GM12891 (cell line): ENCODE measurements at regions not wholly inside any gene's neighbourhood (a gene's known extent, or its start where the extent isn't known, plus 50 kb on each side); places are given as distances from the start of the nearest gene placed in this dataset.
"Not testable (repeated sequence)": the region's sequence is repeated elsewhere in the genome, so short reads cannot be mapped to it uniquely, and the experiment has no call there.

Source experiments
- DNase-seq: peaks from one replicate; pipeline ENCODE4 v3.0.0; 2011; ENCODE audit warnings: low spot score; ENCODE audit not compliant: insufficient read length
- FAIRE-seq: peaks from 2 replicates; lab custom pipeline; 2011; peaks lifted over from hg19 to GRCh38; lab: Jason Lieb, UNC
- PAX5 ChIP-seq: IDR thresholded peaks from 2 replicates; pipeline ENCODE4 v1.6.1; 2011; ENCODE audit warnings: low read length, moderate library complexity, mild to moderate bottlenecking; ENCODE audit not compliant: insufficient read depth, severe bottlenecking
- POLR2A ChIP-seq: IDR thresholded peaks from 2 replicates; pipeline ENCODE4 v1.6.1; 2011; ENCODE audit warnings: low read depth, low read length, control low read depth
- POLR2AphosphoS5 ChIP-seq: IDR thresholded peaks from 2 replicates; pipeline ENCODE4 v1.6.1; 2011; ENCODE audit warnings: low read depth, low read length, control low read depth
- POU2F2 ChIP-seq: IDR thresholded peaks from 2 replicates; pipeline ENCODE4 v1.6.1; 2011; ENCODE audit warnings: low read depth, mild to moderate bottlenecking, control low read depth, low read length, moderate library complexity
- SPI1 ChIP-seq: IDR thresholded peaks from 2 replicates; pipeline ENCODE4 v1.6.1; 2011; ENCODE audit warnings: low read depth, low read length, control low read depth
- TAF1 ChIP-seq: IDR thresholded peaks from 2 replicates; pipeline ENCODE4 v1.6.1; 2011; ENCODE audit warnings: low read depth, low read length, control low read depth

DNA sequence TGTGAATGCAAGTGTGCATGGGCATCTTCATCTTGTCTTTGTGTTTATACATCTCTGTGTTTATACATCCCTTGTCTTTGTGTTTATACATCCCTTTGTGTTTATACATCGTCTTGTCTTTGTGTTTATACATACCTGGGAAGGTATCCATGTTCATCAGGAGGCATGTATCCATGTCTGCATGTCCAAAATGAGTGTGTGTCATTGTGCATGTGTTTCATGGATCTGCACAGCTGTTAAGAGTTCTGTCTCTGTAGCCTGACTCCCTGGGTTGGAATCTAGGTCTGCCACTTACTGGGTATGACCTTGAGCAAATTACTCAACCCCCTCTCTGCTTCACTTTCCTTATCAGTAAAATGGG, 50.1 kb upstream of the SIRPA start:
- no peak for FAIRE-seq
- TF ChIP-seq PAX5 (no peak), TAF1 (no peak), POLR2A (no peak), POLR2AphosphoS5 (no peak), POU2F2 (no peak), SPI1 (no peak)
- DNase-seq = no peak

DNA sequence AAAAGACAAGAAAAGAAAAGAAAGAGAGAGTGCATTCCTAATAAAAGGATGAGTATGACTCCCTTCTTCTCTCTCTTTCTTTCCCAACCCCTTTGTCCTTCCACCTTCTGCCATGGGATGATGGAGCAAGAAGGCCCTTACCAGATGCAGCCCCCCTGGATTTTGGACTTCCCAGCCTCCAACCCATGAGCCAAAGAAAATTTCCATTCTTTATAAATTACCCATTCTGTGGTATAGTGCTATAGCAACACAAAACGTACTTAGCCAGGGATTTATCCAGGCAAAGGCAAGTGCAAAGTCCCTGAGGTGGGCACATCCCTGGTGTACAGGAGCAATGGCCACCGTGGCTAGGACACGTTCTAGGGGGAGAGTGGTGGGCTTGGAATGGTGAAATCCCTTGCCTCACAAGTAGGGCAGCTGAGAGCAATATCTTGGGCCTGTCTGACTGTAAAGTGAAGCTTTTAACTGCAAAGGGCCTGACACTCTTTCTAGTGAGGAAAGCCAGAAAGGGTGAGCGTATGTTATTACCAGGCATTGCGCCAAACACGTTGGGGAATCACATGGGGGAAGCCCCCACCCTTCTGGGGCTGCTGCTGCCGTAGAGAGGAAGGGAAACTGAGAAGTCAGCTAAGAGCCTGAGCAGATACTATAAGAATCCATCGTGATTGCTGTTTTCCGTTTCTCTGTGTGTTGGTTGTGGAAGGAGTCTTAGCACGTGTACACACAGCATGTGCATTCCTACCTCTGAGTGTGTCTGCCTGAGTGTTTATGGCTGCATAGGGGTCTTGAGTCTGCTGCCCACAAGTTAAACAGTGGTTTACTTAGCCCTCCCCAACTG, 50.7 kb upstream of the SIRPA start:
- peak; percentile 92 for TF ChIP-seq SPI1
- no peak for TF ChIP-seq POU2F2
- FAIRE-seq = peak; percentile 92
- peak; percentile 66 for DNase-seq

DNA sequence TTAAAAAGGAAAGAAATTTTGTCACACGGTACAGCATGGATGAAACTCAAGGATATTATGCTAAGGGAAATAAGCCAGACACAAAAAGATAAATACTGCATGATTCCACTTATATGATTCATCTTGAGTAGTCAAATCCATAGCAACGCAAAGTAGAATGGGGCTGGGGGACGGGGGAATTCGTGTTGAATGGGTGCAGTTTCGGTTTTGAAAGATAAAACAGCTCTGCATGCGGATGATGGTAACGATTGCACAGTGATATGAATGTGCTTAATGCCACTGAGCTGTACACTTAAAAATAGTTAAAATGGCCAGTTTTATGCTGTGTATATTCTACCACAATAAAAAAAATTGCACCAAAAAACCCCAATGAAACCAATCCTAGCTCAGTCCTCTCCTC, 52.9 kb upstream of the SIRPA start:
- no peak for DNase-seq

DNA sequence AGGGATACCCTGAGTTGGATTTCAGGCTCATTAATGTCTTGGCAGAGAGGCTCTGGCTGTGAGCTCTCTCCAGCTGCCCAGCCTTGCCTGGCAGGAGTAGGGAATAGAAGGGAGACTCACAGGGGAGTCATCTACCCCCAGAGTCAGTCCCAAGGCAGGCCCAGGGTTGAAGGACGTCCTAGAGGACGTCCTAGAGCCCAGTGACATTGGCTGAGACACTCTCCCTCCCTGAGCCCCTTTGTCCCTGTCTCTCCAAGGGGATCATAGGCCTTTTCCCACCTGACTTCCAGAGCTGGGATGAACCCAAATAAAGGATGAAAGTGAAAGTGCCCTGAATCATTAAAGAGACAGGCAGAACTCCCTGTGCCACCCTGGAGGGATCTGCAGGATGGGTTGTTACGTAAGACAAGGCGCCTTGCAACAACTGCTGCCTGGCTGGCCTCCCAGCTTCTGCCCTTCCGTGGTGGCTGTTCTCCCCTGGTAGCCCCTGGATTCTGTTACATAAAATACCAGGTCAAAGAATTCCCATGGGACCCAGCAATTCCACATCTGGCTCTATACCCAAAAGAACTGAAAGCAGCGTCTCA, 53.6 kb upstream of the SIRPA start:
- FAIRE-seq (no peak), DNase-seq (no peak)
- TF ChIP-seq POLR2AphosphoS5 (no peak), PAX5 (no peak), POU2F2 (no peak), TAF1 (no peak), SPI1 (no peak), POLR2A (no peak)

More for the DNA sequence above, 52.9 kb upstream of the SIRPA start:
- no peak for FAIRE-seq
- TF ChIP-seq POLR2A (no peak), POU2F2 (no peak)

DNA sequence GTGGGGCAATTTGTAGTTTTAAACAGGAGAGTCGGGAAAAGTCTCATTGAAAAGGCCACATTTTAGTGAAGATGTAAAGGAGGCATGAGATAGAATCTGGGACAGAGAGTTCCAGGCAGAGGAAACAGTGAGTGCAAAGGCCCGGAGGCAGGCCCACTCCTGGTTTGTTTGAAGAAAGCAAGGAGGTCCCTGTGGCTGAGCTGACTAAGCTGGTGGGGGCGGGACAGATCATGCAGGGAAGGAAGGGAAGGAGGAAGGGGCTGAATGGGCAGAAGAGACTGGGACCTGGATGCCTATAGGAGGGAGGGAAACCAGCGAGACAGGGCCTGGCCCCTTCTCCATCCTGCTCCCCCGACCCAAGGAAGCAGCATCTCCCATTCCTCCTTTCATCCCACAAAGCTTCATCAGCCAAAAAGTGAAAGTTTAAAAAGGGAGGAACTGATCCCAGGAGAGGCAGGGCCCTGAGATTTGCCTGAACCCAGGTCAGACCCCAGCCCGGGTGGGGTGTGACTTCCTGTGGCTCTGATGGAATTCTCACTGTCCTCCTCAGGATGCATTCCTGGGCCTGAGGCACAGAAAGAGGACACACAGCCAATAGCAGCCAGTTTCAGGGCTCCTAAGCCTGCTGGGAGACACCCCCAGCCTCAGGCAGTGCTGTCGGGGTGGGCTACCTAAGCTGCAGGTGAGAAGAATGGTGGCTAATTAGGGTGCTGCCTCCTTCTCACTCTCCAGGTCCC, 54.2 kb upstream of the SIRPA start:
- DNase-seq (no peak), FAIRE-seq (no peak)
- no peak for TF ChIP-seq POLR2AphosphoS5
- no peak for TF ChIP-seq SPI1

DNA sequence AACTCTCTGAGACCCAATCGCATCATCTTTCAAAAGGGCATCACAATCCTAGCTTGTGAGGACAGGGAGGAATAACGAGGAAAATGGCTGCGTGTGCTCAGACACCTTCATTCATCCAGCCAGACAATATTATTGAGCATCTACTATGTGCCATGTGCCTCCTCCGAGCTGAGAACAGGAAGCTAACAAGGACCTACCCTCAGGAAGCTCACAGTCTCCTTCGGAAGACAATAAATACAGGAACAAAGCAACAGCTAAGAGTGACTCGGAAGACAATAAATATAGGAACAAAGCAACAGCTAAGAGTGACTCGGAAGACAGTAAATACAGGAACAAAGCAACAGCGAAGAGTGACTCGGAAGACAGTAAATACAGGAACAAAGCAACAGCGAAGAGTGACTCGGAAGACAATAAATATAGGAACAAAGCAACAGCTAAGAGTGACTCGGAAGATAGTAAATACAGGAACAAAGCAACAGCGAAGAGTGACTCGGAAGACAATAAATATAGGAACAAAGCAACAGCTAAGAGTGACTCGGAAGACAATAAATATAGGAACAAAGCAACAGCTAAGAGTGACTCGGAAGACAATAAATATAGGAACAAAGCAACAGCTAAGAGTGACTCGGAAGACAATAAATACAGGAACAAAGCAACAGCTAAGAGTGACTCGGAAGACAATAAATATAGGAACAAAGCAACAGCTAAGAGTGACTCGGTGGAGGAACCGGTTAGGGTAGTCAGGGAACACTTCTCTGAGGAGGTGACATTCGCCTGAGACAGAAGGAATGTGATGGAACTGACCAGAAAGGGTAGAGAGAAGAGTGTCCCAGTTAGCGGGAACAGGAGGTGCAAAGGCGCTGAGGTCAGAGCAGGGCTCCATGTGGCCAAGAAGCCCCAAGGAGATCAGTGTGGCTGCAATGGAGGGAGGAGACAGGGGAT, 55.6 kb upstream of the SIRPA start:
- not testable (repeated sequence) for DNase-seq, FAIRE-seq

DNA sequence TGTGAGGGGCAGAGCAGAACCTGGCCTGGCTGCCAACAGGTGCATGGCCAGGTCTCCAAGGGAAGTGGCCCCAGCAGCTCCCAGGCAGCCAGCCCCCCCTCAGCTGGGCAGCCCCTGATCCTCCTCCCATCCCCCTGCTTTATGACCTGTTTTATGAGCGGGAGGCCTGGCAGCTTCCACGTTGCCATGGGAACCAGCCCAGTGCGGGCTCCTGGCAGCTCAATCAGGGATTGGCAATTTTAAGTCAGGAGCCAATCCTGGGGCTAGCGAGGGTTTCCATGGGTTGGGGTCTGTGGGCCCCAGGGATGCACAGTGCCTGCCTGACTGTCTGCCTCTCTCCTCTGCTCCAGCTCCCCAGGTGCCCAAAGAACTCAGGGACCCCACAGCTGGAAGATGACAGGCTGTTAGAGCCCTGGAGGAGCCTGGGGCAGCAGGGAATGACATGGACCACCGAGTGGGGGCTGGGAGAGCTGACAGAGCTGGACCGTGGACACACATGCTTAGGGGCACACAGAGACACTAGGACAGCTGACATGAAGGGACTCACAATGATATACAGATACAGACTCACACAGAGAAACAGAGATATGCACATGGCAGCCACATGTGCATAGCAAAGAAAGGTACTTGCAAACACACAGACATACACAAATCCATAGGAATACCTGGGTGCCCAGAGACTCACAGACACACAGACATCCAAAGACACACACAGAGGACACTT, 56.5 kb upstream of the SIRPA start:
- DNase-seq (no peak), FAIRE-seq (no peak)
- TF ChIP-seq TAF1 = no peak
- no peak for TF ChIP-seq POU2F2
- no peak for TF ChIP-seq POLR2A
- no peak for TF ChIP-seq PAX5
- TF ChIP-seq SPI1 = no peak
- TF ChIP-seq POLR2AphosphoS5 = no peak

DNA sequence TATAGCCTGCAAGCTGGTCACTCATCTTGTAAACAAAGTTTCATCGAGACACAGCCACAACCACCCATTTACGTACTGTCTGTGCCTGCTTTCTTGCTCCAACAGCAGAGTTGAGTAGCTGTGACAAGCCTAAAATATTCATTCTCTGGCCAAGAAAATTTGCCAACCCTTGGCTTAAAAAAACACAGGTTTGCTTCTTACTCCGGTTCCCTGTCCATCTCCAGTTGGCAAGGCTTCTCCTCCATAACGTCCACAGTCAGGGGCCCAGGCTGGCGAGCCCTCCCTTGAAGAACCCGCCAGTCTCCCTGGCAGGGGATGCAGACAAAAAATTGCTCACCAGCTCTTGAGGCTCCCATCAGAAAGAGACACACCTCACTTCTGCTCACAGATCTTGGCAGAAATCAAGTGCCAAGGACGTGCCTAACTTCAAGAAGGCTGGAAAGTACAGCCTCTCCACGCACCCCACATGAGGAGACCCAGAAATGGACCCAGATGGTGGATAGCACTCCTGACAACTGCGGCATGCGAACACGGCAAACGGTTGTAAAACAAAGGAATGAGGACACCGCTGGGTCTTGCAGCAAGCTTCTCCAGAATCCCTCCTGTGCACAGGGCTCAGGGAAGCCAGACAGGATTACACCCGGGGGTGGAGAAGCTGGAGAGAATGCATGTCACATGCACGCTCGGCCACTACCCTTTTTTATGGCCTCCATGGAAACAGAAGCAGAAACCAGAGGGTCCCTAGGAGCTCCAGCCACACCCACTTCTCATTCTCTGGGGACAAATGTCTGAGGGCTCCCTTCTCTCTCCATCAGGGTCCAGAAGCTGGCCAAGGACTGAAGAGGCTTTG, 59.8 kb upstream of the SIRPA start:
- FAIRE-seq = no peak
- no peak for DNase-seq
- TF ChIP-seq PAX5 = no peak
- no peak for TF ChIP-seq POLR2AphosphoS5
- TF ChIP-seq POU2F2 = no peak
- no peak for TF ChIP-seq SPI1
